ENCODE measurements at regions not wholly inside any gene's neighbourhood (a gene's known extent, or its start where the extent isn't known, plus 50 kb on each side); places are given as distances from the start of the nearest gene placed in this dataset.

DNA sequence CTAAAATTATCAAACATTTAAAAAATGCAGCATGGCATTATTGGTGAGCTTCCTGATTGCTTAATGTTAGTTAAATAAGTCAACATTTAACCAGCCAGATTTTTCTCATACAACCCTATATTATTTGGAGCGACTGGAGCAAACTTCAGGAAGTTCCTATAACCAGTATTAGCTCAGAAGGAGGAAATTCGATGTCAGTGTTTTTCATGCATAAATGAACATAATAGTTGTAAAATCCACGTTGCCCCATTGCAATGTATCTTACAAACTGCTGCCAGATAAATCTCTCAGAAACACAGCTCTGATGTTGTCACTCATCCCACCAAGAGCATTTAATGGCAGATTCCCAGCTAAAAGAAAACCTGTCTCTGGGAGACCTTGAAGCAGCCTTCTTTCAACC lies 278.5 kb downstream of the CASP12 start:
- ATAC-seq = no peak
- DNase-seq (ENCODE audit: low spot score) = no peak
- peaks cover 40% of the 10 kb centered on the region for H3K9me3 Mint-ChIP-seq
- peaks cover 39% of the 10 kb centered on the region for H3K4me1 Mint-ChIP-seq
- H3K36me3 Mint-ChIP-seq = peaks cover 37% of the 10 kb centered on the region
- no peak overlapping the region for H3K27ac Mint-ChIP-seq
- no peaks in the 10 kb centered on the region; the same call in 1 of the 2 replicates for H3K27me3 Mint-ChIP-seq (ENCODE audit: low read depth)
- POLR2A ChIA-PET = no interaction called here
- no peak overlapping the region for H3K4me3 Mint-ChIP-seq
- no peak for TF ChIP-seq AFF4 (CRISPR knock-in tag; IDR thresholded peaks at IDR 0.05; ENCODE audit: borderline replicate concordance)
- no peak for TF ChIP-seq NR1H2 (CRISPR knock-in tag; IDR thresholded peaks at IDR 0.05)
- no peak for TF ChIP-seq HMGA2 (CRISPR knock-in tag; IDR thresholded peaks at IDR 0.05)
- TF ChIP-seq, protein P1, sequence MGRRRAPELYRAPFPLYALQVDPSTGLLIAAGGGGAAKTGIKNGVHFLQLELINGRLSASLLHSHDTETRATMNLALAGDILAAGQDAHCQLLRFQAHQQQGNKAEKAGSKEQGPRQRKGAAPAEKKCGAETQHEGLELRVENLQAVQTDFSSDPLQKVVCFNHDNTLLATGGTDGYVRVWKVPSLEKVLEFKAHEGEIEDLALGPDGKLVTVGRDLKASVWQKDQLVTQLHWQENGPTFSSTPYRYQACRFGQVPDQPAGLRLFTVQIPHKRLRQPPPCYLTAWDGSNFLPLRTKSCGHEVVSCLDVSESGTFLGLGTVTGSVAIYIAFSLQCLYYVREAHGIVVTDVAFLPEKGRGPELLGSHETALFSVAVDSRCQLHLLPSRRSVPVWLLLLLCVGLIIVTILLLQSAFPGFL (CRISPR knock-in tag; IDR thresholded peaks at IDR 0.05; ENCODE audit: borderline replicate concordance) = no peak
- TF ChIP-seq ZNF396 (CRISPR knock-in tag; IDR thresholded peaks at IDR 0.05; ENCODE audit: borderline replicate concordance) = no peak
- no peak for TF ChIP-seq GABPB1 (CRISPR knock-in tag; IDR thresholded peaks at IDR 0.05)
- no peak for TF ChIP-seq MLX (CRISPR knock-in tag; IDR thresholded peaks at IDR 0.05)
- TF ChIP-seq ESRRA (CRISPR knock-in tag; IDR thresholded peaks at IDR 0.05; ENCODE audit: borderline replicate concordance) = no peak
- TF ChIP-seq KAT7 (CRISPR knock-in tag; IDR thresholded peaks at IDR 0.05; ENCODE audit: borderline replicate concordance) = no peak
- no peak for TF ChIP-seq JUN (CRISPR knock-in tag; IDR thresholded peaks at IDR 0.05)
- TF ChIP-seq EMX1 (CRISPR knock-in tag; IDR thresholded peaks at IDR 0.05) = no peak
- no peak for TF ChIP-seq MYBL2 (CRISPR knock-in tag; IDR thresholded peaks at IDR 0.05)
- TF ChIP-seq ARID4B (CRISPR knock-in tag; IDR thresholded peaks at IDR 0.05; ENCODE audit: borderline replicate concordance) = no peak
- TF ChIP-seq, protein P2, sequence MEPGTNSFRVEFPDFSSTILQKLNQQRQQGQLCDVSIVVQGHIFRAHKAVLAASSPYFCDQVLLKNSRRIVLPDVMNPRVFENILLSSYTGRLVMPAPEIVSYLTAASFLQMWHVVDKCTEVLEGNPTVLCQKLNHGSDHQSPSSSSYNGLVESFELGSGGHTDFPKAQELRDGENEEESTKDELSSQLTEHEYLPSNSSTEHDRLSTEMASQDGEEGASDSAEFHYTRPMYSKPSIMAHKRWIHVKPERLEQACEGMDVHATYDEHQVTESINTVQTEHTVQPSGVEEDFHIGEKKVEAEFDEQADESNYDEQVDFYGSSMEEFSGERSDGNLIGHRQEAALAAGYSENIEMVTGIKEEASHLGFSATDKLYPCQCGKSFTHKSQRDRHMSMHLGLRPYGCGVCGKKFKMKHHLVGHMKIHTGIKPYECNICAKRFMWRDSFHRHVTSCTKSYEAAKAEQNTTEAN (CRISPR knock-in tag; IDR thresholded peaks at IDR 0.05) = no peak
- TF ChIP-seq, protein P3, sequence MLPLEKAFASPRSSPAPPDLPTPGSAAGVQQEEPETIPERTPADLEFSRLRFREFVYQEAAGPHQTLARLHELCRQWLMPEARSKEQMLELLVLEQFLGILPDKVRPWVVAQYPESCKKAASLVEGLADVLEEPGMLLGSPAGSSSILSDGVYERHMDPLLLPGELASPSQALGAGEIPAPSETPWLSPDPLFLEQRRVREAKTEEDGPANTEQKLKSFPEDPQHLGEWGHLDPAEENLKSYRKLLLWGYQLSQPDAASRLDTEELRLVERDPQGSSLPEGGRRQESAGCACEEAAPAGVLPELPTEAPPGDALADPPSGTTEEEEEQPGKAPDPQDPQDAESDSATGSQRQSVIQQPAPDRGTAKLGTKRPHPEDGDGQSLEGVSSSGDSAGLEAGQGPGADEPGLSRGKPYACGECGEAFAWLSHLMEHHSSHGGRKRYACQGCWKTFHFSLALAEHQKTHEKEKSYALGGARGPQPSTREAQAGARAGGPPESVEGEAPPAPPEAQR (CRISPR knock-in tag; IDR thresholded peaks at IDR 0.05) = no peak
- CTCF ChIA-PET = interaction anchor here (1.5 kb wide), 1 partner anchor 10 kb away, joined by 4 read pairs; no protein-coding TSS in a partner anchor
